GM23338 (cell line): ENCODE measurements at regions not wholly inside any gene's neighbourhood (a gene's known extent, or its start where the extent isn't known, plus 50 kb on each side); places are given as distances from the start of the nearest gene placed in this dataset.
"Not testable (repeated sequence)": the region's sequence is repeated elsewhere in the genome, so short reads cannot be mapped to it uniquely, and the experiment has no call there.

Experiments used
- ATAC-seq: fragments of 200-7000 bp; cut with Tn5 transposase; 3 replicates; pipeline ENCODE4 v1.9.1; 2020
- DNase-seq: peaks from one replicate; pipeline ENCODE4 v3.0.0-alpha.2; 2015; ENCODE audit warnings: low spot score
- H2AFZ ChIP-seq: fragments of 200-600 bp; sonication (generic); 2 replicates; pipeline ENCODE4 v1.8.0; 2016; ENCODE audit warnings: antibody characterized with exemption, mild to moderate bottlenecking, moderate library complexity
- H3F3A ChIP-seq: fragments of 200-600 bp; sonication (generic); replicated peaks from 2 replicates; pipeline ENCODE4 v1.8.0; 2017; ENCODE audit warnings: antibody characterized with exemption, mixed run types, low read depth
- H3K27ac ChIP-seq: fragments of 200-600 bp; sonication (generic); 2 replicates; pipeline ENCODE4 v1.6.1; 2016; ENCODE audit warnings: low read depth
- H3K27me3 ChIP-seq: fragments of 200-600 bp; sonication (generic); 2 replicates; pipeline ENCODE4 v1.8.0; 2016; ENCODE audit warnings: mild to moderate bottlenecking, mixed run types, moderate library complexity; ENCODE audit not compliant: insufficient read depth
- H3K36me3 ChIP-seq: fragments of 200-600 bp; sonication (generic); 2 replicates; pipeline ENCODE4 v1.8.0; 2016; ENCODE audit warnings: mild to moderate bottlenecking; ENCODE audit not compliant: insufficient read depth
- H3K4me1 ChIP-seq: fragments of 200-600 bp; sonication (generic); 2 replicates; pipeline ENCODE4 v1.8.0; 2016; ENCODE audit warnings: mild to moderate bottlenecking, moderate library complexity; ENCODE audit not compliant: insufficient read depth
- H3K4me2 ChIP-seq: fragments of 200-600 bp; sonication (generic); 2 replicates; pipeline ENCODE4 v1.7.1; 2017; ENCODE audit warnings: mixed run types
- H3K4me3 ChIP-seq: fragments of 200-600 bp; sonication (generic); 2 replicates; pipeline ENCODE4 v1.6.1; 2016; ENCODE audit warnings: mixed run types
- H3K79me2 ChIP-seq: fragments of 200-600 bp; sonication (generic); replicated peaks from 2 replicates; pipeline ENCODE4 v1.8.0; 2017; ENCODE audit warnings: mild to moderate bottlenecking; ENCODE audit not compliant: insufficient read depth
- H3K9me2 ChIP-seq: fragments of 200-600 bp; sonication (generic); 2 replicates; pipeline ENCODE4 v1.8.0; 2017; ENCODE audit not compliant: insufficient read depth
- H4K20me1 ChIP-seq: fragments of 200-600 bp; sonication (generic); replicated peaks from 2 replicates; pipeline ENCODE4 v1.8.0; 2017; ENCODE audit warnings: mild to moderate bottlenecking; ENCODE audit not compliant: insufficient read depth
- H3K27ac Mint-ChIP-seq: 2 replicates; pipeline ENCODE4 v1.8.0; 2020; ENCODE audit warnings: inconsistent platforms, mild to moderate bottlenecking, moderate library complexity, mixed read lengths
- H3K27me3 Mint-ChIP-seq: 3 replicates; pipeline ENCODE4 v1.8.0; 2022; ENCODE audit warnings: low read depth, mild to moderate bottlenecking, moderate library complexity, mixed read lengths, inconsistent platforms; ENCODE audit not compliant: insufficient read depth, poor library complexity
- H3K36me3 Mint-ChIP-seq: 3 replicates; pipeline ENCODE4 v1.8.0; 2021; ENCODE audit warnings: low read depth, mild to moderate bottlenecking, inconsistent platforms, moderate library complexity, mixed read lengths
- H3K4me1 Mint-ChIP-seq: 3 replicates; pipeline ENCODE4 v1.8.0; 2020; ENCODE audit warnings: mild to moderate bottlenecking, inconsistent platforms, mixed read lengths
- H3K4me3 Mint-ChIP-seq: 3 replicates; pipeline ENCODE4 v1.8.0; 2021; ENCODE audit warnings: moderate library complexity, mild to moderate bottlenecking, inconsistent platforms, mixed read lengths
- H3K9me3 Mint-ChIP-seq: 3 replicates; pipeline ENCODE4 v1.8.0; 2020; ENCODE audit warnings: moderate library complexity, mild to moderate bottlenecking, inconsistent platforms, mixed read lengths
- CREB1 ChIP-seq: fragments of 250-450 bp; sonication (Bioruptor Pico); IDR thresholded peaks from 2 replicates; pipeline ENCODE4 v1.5.0; 2020; ENCODE audit warnings: low read depth, mild to moderate bottlenecking, moderate library complexity
- EZH2 ChIP-seq: fragments of 200-600 bp; sonication (generic); IDR thresholded peaks from one replicate; pipeline ENCODE4 v1.8.0; 2017; ENCODE audit warnings: antibody characterized with exemption, mild to moderate bottlenecking, low read depth; ENCODE audit not compliant: unreplicated experiment
- EZH2phosphoT487 ChIP-seq: fragments of 200-600 bp; sonication (generic); IDR thresholded peaks from one replicate; pipeline ENCODE4 v1.8.1; 2018; ENCODE audit warnings: antibody characterized with exemption; ENCODE audit not compliant: unreplicated experiment
- JUNB ChIP-seq: IDR thresholded peaks from one replicate; pipeline ENCODE4 v1.6.1; 2016; ENCODE audit warnings: antibody characterized with exemption; ENCODE audit not compliant: unreplicated experiment
- POLR2AphosphoS5 ChIP-seq: IDR thresholded peaks from 2 replicates; pipeline ENCODE4 v1.6.1; 2016; ENCODE audit warnings: antibody characterized with exemption, low read depth
- STAT1 ChIP-seq: IDR thresholded peaks from one replicate; pipeline ENCODE4 v1.6.1; 2016; ENCODE audit warnings: antibody characterized with exemption; ENCODE audit not compliant: unreplicated experiment
- ZNF114 ChIP-seq: fragments of 250-450 bp; sonication (Bioruptor Pico); IDR thresholded peaks from 2 replicates; pipeline ENCODE4 v1.5.0; 2020; ENCODE audit warnings: mild to moderate bottlenecking, moderate library complexity
- ZNF331 ChIP-seq: fragments of 250-450 bp; sonication (Bioruptor Pico); IDR thresholded peaks from 2 replicates; pipeline ENCODE4 v1.5.0; 2020; ENCODE audit warnings: low read depth, mild to moderate bottlenecking, moderate library complexity
- TF ChIP-seq, protein P1 (sequence below): IDR thresholded peaks from 2 replicates; pipeline ENCODE4 v1.6.1; 2016; ENCODE audit warnings: antibody characterized with exemption
- TF ChIP-seq, protein P2 (sequence below): IDR thresholded peaks from one replicate; pipeline ENCODE4 v1.6.1; 2018; ENCODE audit warnings: antibody characterized with exemption; ENCODE audit not compliant: unreplicated experiment
- TF ChIP-seq, protein P3 (sequence below), 2 experiments: fragments of 200-600 bp in 1 of 2; sonication (generic) in 1 of 2; conservative IDR thresholded peaks; 2 replicates each; pipeline versions ENCODE4 v1.5.1 to v1.6.1; 2016 to 2017; ENCODE audit warnings: antibody characterized with exemption in 2 of 2, low read depth in 2 of 2, mild to moderate bottlenecking in 2 of 2, moderate library complexity in 1 of 2
- TF ChIP-seq, protein P4 (sequence below): fragments of 250-450 bp; sonication (Bioruptor Pico); IDR thresholded peaks from 2 replicates; pipeline ENCODE4 v1.5.0; 2020; ENCODE audit warnings: mild to moderate bottlenecking, moderate library complexity

DNA sequence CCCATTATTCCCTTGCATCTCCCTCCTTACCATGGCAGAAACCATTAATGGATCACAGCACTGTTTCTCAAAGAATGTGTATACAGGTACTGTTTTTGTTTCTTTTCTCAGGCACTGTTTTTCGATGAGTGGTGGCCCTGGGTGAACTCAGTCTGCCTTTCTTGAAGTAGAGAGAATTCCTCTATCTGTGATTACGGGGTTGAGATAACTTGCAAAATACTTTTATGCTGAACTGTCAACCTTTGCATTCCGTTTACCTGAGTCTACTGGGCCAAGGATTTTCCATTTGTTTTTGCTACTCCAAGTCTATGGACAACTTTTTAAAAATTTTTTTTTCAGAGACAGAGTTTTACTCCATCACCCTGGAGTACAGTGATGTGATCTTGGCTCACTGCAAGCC is 82.7 kb upstream of the CLINT1 start:
- H3K9me3 Mint-ChIP-seq, result no peaks in the 10 kb centered on the region
- H3K4me1 ChIP-seq, result peaks cover 20% of the 10 kb centered on the region
- DNase-seq (no peak), ATAC-seq (no peak)
- H3K4me3 ChIP-seq, result no peak overlapping the region
- no peaks in the 10 kb centered on the region for H3K36me3 ChIP-seq
- H3K36me3 Mint-ChIP-seq, result no peaks in the 10 kb centered on the region
- TF ChIP-seq POLR2AphosphoS5 (no peak), CREB1 (no peak), ZNF114 (CRISPR knock-in tag) (no peak), JUNB (no peak), ZNF331 (no peak), STAT1 (no peak), EZH2phosphoT487 (no peak), EZH2 (no peak)
- TF ChIP-seq, protein P1, sequence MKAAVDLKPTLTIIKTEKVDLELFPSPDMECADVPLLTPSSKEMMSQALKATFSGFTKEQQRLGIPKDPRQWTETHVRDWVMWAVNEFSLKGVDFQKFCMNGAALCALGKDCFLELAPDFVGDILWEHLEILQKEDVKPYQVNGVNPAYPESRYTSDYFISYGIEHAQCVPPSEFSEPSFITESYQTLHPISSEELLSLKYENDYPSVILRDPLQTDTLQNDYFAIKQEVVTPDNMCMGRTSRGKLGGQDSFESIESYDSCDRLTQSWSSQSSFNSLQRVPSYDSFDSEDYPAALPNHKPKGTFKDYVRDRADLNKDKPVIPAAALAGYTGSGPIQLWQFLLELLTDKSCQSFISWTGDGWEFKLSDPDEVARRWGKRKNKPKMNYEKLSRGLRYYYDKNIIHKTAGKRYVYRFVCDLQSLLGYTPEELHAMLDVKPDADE, result no peak
- TF ChIP-seq, protein P2, sequence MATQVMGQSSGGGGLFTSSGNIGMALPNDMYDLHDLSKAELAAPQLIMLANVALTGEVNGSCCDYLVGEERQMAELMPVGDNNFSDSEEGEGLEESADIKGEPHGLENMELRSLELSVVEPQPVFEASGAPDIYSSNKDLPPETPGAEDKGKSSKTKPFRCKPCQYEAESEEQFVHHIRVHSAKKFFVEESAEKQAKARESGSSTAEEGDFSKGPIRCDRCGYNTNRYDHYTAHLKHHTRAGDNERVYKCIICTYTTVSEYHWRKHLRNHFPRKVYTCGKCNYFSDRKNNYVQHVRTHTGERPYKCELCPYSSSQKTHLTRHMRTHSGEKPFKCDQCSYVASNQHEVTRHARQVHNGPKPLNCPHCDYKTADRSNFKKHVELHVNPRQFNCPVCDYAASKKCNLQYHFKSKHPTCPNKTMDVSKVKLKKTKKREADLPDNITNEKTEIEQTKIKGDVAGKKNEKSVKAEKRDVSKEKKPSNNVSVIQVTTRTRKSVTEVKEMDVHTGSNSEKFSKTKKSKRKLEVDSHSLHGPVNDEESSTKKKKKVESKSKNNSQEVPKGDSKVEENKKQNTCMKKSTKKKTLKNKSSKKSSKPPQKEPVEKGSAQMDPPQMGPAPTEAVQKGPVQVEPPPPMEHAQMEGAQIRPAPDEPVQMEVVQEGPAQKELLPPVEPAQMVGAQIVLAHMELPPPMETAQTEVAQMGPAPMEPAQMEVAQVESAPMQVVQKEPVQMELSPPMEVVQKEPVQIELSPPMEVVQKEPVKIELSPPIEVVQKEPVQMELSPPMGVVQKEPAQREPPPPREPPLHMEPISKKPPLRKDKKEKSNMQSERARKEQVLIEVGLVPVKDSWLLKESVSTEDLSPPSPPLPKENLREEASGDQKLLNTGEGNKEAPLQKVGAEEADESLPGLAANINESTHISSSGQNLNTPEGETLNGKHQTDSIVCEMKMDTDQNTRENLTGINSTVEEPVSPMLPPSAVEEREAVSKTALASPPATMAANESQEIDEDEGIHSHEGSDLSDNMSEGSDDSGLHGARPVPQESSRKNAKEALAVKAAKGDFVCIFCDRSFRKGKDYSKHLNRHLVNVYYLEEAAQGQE, result no peak
- TF ChIP-seq, protein P3, sequence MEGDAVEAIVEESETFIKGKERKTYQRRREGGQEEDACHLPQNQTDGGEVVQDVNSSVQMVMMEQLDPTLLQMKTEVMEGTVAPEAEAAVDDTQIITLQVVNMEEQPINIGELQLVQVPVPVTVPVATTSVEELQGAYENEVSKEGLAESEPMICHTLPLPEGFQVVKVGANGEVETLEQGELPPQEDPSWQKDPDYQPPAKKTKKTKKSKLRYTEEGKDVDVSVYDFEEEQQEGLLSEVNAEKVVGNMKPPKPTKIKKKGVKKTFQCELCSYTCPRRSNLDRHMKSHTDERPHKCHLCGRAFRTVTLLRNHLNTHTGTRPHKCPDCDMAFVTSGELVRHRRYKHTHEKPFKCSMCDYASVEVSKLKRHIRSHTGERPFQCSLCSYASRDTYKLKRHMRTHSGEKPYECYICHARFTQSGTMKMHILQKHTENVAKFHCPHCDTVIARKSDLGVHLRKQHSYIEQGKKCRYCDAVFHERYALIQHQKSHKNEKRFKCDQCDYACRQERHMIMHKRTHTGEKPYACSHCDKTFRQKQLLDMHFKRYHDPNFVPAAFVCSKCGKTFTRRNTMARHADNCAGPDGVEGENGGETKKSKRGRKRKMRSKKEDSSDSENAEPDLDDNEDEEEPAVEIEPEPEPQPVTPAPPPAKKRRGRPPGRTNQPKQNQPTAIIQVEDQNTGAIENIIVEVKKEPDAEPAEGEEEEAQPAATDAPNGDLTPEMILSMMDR (conservative IDR thresholded peaks at IDR 0.05; ENCODE audit: low read depth in 2 of 2), result no peak
- TF ChIP-seq, protein P4, sequence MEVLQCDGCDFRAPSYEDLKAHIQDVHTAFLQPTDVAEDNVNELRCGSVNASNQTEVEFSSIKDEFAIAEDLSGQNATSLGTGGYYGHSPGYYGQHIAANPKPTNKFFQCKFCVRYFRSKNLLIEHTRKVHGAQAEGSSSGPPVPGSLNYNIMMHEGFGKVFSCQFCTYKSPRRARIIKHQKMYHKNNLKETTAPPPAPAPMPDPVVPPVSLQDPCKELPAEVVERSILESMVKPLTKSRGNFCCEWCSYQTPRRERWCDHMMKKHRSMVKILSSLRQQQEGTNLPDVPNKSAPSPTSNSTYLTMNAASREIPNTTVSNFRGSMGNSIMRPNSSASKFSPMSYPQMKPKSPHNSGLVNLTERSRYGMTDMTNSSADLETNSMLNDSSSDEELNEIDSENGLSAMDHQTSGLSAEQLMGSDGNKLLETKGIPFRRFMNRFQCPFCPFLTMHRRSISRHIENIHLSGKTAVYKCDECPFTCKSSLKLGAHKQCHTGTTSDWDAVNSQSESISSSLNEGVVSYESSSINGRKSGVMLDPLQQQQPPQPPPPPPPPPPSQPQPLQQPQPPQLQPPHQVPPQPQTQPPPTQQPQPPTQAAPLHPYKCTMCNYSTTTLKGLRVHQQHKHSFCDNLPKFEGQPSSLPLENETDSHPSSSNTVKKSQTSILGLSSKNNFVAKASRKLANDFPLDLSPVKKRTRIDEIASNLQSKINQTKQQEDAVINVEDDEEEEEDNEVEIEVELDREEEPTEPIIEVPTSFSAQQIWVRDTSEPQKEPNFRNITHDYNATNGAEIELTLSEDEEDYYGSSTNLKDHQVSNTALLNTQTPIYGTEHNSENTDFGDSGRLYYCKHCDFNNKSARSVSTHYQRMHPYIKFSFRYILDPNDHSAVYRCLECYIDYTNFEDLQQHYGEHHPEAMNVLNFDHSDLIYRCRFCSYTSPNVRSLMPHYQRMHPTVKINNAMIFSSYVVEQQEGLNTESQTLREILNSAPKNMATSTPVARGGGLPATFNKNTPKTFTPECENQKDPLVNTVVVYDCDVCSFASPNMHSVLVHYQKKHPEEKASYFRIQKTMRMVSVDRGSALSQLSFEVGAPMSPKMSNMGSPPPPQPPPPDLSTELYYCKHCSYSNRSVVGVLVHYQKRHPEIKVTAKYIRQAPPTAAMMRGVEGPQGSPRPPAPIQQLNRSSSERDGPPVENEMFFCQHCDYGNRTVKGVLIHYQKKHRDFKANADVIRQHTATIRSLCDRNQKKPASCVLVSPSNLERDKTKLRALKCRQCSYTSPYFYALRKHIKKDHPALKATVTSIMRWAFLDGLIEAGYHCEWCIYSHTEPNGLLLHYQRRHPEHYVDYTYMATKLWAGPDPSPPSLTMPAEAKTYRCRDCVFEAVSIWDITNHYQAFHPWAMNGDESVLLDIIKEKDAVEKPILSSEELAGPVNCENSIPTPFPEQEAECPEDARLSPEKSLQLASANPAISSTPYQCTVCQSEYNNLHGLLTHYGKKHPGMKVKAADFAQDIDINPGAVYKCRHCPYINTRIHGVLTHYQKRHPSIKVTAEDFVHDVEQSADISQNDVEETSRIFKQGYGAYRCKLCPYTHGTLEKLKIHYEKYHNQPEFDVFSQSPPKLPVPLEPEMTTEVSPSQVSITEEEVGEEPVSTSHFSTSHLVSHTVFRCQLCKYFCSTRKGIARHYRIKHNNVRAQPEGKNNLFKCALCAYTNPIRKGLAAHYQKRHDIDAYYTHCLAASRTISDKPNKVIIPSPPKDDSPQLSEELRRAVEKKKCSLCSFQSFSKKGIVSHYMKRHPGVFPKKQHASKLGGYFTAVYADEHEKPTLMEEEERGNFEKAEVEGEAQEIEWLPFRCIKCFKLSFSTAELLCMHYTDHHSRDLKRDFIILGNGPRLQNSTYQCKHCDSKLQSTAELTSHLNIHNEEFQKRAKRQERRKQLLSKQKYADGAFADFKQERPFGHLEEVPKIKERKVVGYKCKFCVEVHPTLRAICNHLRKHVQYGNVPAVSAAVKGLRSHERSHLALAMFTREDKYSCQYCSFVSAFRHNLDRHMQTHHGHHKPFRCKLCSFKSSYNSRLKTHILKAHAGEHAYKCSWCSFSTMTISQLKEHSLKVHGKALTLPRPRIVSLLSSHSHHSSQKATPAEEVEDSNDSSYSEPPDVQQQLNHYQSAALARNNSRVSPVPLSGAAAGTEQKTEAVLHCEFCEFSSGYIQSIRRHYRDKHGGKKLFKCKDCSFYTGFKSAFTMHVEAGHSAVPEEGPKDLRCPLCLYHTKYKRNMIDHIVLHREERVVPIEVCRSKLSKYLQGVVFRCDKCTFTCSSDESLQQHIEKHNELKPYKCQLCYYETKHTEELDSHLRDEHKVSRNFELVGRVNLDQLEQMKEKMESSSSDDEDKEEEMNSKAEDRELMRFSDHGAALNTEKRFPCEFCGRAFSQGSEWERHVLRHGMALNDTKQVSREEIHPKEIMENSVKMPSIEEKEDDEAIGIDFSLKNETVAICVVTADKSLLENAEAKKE, result no peak
- 0 out of 2 replicates have a peak, but pooled peaks cover 2% of the 10 kb centered on the region for H3K9me2 ChIP-seq
- no peaks in the 10 kb centered on the region for H3F3A ChIP-seq
- H3K4me1 Mint-ChIP-seq, result peaks cover 20% of the 10 kb centered on the region
- no peaks in the 10 kb centered on the region for H3K79me2 ChIP-seq
- no peak overlapping the region for H3K27ac Mint-ChIP-seq
- no peak overlapping the region for H3K4me2 ChIP-seq
- H3K4me3 Mint-ChIP-seq, result no peak overlapping the region
- H2AFZ ChIP-seq, result no peak overlapping the region
- no peaks in the 10 kb centered on the region for H4K20me1 ChIP-seq
- H3K27me3 ChIP-seq, result no peaks in the 10 kb centered on the region
- no peak overlapping the region for H3K27ac ChIP-seq
- H3K27me3 Mint-ChIP-seq, result peaks cover 3% of the 10 kb centered on the region

DNA sequence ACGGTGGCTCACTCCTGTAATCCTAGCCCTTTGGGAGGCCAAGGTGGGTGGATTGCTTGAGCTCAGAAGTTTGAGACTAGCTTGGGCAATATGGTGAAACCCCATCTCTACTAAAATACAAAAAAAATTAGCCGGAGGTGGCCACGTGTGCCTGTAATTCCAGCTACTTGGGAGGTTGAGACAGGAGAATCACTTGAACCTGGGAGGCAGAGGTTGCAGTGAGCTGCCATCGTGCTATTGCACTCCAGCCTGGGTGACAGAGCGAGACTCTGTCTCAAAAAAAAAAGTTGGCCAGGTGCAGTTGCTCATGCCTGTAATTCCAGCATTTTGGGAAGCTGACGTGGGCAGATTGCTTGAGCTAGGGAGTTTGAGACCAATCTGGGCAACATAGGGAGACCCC is 79.2 kb upstream of the CLINT1 start:
- H3K36me3 ChIP-seq, H3K79me2 ChIP-seq, H3K4me1 Mint-ChIP-seq, H3K27ac ChIP-seq, H4K20me1 ChIP-seq, H3K9me2 ChIP-seq, H3K9me3 Mint-ChIP-seq, H3K4me3 ChIP-seq, H3K27me3 ChIP-seq, H3K36me3 Mint-ChIP-seq, H2AFZ ChIP-seq, H3K4me3 Mint-ChIP-seq, H3K27me3 Mint-ChIP-seq, ATAC-seq, H3K27ac Mint-ChIP-seq, H3F3A ChIP-seq, H3K4me1 ChIP-seq, H3K4me2 ChIP-seq, DNase-seq: not testable (repeated sequence)
